NCI-H524 (cell line): ENCODE measurements at regions not wholly inside any gene's neighbourhood (a gene's known extent, or its start where the extent isn't known, plus 50 kb on each side); places are given as distances from the start of the nearest gene placed in this dataset.

Source experiments
- DNase-seq, 2 experiments: peaks; one replicate each; lab custom pipeline; 2025; lab: John Stamatoyannopoulos, UW

DNA sequence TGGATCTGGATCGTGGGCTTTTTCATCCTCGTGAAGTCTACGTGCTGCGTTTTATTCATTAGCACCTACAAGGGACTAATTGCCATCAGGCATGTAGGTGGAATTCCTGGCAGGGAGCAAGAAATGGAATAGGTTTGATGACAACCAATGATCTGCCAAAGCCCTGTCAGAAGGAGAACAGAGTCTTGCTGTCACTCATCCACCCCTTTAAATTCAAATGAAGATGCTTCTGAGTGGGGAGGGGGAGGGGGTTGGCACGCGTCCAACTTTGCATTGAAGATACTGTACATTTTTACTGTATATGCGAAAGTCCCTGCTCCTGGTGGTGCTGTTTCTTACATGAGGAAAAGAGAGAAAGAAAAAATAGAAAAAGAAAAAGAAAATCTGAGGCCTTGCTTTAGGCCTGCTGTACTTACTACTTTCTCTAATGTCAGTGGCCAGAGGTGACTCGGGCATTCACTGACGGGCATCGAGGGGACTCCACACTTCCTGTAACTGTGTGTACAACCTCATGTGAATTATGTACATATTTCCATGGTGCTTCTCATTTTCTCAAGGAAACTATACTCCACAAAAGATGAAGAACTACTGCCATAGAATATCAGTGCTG is 569.1 kb downstream of the INHBA start:
- no peak for DNase-seq

DNA sequence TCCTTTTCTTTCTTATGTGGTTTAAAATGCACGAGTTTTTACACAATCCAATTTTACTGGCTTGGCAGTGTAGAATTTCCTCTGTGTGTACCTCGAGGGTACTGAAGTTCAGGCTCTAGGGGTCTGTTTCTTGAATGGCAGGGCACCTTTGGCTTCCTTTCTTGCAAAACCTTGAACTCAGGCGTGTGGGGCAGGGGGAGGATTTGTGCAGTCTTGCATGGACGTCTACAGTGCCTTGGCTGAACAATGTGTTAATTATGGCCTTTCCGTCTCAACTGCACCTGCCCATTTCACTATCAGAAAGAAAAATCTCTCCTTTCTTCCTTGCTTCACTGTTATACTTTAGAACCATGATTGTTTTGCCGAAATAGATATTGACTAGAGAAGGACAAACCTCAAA is 570.9 kb downstream of the INHBA start:
- no peak for DNase-seq

DNA sequence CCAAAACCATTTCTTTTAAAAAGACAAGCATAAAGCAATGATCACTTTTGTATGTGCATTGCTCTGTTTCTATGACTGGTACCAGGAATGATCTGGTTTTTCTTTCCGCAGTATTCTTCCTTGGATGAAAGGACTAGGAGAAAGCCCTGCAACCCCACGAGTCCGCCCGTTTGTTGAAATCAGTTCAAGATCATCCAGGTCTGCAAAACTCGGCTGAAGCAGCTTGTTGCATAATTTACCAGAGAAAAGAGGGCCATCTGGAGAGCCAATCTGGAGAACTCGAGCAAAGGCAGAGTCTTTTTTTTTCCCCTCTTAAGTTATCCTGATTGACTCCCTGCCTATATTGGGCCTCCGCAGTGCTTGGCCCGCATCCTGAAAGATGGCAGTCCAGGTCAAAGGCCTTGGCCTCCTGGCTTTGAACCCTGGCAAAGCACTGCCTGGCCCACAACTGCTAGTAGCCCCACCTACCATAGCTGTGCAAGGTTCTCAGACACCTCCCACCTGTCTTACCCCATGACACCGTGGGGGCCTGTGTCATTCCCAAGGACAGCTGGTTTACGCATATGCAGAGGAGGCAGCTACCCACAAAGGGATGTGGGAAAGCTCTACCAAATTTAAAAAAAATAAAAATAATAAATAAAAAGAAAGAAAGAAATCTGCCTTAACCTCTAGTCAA is 572.2 kb downstream of the INHBA start:
- peak; percentile 88 to 93 for DNase-seq

DNA sequence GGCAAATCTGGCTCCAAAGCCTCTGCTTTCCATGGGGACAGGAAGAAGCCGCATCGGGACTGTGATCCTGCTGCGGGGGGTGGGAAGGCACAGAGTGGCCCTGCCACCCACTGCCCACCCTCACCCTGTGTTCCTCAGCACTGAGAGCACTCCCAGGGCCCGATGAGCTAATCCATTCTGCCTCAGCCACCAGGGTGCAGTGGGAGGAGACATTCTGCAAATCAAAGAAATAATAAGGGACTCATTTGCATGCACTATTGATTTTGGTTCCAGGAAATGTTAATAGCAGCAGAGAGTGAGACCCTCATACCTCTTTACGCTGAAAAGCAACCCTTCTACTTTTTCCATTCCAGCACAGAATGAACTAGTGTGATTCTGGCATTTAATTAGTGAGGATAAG is 572.8 kb downstream of the INHBA start:
- peak in 1 of 2 experiments; percentile 86 for DNase-seq

DNA sequence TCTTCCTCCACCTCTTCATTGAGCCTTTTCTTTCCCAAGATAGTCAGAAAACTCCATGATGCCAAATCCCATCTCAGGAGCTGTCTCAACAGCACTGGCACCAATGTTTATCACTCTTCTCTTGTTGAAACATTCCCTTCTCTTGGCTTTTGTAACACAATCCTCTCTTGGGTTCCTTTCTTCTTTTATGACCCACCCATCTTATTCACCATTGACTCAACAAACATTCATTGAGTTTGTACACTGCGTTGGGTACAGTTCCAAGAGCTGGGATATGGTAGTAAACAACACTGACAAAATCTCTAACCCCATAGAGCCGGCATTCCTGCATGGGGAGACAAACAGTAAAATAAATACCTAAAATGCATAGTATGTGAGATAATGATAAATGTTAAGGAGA is 577.5 kb downstream of the INHBA start:
- DNase-seq: no peak

DNA sequence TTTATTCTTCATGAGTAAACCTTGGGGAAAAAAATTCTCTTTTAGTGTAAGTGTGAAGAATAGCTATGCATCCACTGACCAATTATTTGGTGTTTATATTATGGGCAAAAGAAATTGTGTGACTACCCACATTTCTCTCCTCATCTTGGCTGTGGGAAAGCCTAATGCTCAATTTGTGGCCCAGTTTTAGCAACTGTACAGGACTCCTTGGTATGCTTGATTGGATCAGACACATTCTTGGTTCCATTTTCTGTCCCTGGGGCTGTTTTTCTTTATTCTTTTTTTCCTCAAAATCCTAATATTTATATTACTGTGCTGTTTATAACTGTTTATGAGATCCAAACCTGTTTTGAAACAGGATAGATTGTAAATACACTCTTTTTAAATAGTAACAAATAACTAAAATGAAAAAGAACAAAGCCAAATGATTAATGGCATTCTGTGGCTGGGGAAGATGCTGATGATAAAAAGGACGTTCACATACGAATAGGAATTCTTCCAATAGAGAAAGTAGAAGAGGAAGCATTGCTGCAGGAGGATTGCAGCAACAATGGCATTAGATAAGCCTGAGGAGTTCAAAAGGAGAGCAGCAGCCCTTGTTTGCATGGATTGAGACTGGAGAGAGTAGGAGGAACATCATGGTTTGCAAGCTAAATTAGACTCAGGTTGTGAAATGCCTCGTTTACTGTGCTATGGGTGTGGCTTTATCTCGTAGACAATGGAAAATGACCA is 580.5 kb downstream of the INHBA start:
- DNase-seq: no peak

DNA sequence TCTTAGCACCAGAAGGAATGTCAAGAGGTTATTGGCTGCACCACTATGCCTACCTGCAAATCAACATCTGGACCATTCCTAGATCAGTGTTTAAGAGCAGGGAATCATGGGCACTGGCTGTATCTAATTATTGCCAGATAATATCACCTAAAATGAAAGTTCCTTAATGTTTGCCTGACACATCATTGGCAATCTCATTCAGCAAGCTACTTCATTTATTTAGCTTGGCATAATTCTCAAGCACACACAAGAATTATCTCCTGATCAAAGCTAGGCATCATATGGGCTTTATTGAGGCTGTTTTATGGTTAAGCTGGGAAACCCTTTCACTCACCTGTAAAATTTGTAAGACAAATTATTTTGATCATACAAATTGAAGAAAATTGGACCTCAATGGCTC is 581.7 kb downstream of the INHBA start:
- no peak for DNase-seq

DNA sequence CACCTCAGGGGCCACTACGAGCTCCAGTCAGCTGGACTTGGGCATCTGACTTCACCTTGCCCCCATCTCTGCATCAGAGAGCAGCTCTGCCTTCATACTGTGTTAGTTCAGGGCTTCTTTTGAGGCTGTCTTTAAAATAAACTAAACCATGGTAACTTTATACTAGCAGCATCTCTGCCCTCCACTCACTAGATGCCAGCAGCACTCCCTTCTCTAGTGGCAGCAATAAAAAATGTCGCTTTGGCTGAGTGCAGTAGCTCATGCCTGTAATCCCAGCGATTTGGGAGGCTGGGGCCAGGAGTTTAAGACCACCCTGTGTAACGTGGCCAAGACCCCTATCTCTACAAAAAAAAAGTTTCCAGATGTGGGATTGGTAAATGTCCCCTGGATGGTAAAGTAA is 584.4 kb downstream of the INHBA start:
- DNase-seq: no peak

DNA sequence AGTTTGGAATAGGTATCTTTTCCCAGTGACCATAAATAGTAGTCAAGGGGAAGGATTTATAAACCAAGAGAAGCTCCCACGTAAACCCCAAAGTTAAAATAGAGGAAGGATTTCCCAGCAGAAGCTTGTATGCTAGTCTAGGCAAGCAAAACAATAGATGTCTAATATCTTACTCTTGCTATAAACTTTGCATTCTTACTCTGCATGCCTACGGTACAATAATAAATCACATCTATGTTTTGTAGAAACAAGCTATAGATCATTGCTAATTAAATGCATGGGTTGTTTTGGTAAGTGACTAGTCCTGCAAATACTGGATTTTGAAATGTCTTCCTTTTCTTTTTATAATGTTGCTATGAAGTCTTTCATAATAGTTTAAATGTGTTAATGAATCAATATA is 585.5 kb downstream of the INHBA start:
- no peak for DNase-seq

DNA sequence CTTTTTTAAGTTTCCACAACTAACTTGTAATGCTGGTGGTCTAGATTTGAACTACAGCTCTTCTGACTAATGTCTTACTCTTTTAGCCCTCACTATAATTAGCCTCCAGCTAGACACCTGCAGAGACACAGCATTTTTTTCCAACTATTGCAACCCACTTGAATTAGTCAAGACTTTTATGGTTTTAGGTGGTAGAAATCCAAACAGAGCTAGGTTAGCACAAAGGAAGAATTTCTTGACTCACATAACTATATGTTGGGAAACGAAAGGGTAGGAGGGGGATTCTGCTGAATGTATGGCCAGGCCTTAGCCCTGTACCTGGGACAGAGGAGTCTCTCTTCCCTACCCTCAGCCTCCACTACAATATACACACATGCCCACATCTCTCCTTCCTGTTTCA is 586.1 kb downstream of the INHBA start:
- no peak for DNase-seq

DNA sequence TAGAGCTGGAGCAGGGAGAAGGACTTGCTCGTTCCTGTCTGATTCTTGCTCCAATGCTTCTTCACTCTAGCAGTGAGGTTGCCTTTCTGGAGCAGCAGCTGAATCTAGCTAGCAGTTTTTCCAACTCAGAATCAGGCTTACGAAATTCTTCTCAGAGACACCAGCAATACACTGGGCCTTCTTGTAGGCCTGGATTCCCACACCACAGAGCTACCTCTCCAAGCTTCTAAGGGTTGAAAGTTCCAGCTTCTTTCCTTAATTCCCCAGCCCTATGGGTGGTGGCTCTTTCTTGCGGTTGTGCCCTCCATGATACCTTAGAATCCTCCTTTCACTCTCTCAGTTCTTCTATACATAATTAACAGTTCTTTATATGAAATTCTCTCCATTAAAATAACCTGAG is 586.6 kb downstream of the INHBA start:
- DNase-seq: no peak

DNA sequence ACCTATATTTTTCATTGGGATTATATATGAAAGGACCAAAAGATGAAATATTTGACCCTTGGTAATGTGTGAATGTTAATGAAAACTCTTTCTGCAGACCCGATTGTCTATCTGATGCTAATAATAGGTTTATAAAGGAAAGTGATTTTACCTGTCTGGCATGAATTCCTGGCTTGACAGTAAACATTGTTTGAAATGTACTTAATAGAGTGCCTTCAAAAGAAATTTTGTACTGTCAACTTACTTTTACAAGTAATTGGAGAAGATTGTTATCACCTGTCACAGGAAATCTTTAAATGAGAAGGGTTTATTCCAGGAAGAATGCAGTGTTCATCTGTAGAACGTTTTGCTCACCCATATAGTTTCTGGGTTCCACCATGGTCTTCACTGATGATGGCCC is 588.2 kb downstream of the INHBA start:
- DNase-seq: no peak

DNA sequence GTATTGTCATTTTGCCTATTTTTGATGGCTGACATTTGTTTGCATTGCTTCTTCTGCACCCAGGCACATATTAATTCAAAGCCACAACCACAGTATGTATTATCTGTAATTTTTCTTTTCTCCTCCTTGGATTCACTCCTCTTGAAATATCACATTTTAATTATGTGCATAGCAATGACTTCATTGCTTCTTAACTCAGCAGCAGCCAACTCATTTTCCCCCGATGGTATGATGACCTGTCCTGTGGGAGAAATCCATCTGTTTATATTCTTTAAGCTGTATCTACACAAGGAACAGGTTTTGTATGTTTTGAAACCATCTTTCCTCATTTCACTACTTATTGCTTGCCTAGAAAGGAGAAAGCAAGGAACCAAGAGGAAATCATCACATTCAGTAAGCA is 588.8 kb downstream of the INHBA start:
- no peak for DNase-seq

DNA sequence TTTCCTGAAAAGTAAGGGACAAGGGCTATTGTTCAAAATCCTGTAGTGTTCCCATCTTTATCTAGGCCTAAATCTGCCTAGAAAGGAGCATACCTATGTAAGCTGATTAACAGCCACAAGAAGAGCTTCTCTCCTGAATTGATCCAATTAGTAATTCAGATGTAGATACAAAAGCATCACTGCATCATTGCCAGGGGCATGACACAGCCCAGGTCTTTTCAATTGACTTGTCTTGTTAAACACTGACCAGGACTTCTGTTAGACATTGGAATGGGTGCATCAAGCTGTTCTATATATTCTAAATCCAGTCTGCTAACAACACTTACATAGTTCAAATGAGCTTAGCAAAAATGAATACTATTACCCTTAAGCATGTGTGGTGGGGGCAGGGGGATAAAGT is 589.2 kb downstream of the INHBA start:
- peak in 1 of 2 experiments; percentile 34 for DNase-seq

DNA sequence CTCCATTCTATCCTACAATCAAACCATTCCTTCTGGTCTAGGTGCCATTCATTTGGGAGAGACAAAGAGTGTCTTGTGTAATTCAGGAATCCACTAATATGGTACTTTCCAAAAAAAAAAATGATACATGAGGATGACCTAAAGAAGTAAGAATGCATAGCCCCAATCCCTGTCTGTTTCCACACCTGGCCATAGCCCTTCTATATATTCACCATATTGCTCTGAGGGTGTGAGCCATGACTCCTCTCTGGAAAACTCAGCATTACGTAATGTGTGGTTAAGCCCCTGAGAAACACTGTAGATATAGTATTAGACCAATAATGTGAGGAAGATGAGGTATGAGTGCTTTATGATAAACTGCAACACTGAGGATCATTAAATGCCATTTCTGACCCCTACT is 592.7 kb downstream of the INHBA start:
- DNase-seq: no peak

DNA sequence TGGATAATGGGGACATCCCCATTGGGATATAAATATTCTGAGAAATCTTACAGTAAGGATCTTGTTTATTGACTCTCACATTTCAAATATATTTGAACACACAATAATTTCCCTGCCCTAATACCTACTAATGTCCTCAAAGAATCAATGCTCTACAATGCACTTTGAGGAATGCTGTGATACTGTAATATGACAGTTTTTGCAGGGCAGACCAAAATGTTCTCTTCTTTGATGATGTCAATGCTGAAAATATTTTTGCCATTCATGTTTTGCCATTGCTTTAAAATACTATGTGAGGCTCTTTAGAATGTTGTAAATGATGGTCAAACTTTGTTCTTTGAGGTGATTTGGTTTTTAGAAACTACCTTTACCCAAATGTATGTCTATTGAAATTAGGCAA is 594.1 kb downstream of the INHBA start:
- DNase-seq: no peak

DNA sequence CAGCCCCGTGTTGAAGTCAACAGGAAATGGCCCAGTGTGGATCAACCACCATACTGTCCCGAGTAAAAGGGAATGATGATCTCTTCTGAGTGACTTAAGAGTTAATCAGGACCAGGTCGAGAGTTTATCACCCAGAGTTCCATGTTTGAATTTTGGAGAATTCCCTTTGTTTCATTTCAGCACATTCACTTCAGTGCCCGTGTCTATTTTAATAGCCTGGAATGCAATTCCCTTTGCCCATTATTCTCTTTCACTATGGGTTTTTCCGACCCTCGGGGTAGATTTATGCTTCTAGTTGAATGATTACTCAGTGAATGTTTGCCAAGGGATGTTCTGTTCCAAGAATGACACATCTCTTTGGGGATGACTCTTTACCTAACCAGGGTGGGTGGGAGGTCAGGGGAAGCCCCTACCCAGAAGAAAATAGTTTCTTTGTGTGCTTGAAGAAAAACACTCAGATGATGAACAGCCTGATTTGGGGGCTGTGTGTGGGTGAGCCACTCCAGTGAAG is 594.9 kb downstream of the INHBA start:
- no peak for DNase-seq

DNA sequence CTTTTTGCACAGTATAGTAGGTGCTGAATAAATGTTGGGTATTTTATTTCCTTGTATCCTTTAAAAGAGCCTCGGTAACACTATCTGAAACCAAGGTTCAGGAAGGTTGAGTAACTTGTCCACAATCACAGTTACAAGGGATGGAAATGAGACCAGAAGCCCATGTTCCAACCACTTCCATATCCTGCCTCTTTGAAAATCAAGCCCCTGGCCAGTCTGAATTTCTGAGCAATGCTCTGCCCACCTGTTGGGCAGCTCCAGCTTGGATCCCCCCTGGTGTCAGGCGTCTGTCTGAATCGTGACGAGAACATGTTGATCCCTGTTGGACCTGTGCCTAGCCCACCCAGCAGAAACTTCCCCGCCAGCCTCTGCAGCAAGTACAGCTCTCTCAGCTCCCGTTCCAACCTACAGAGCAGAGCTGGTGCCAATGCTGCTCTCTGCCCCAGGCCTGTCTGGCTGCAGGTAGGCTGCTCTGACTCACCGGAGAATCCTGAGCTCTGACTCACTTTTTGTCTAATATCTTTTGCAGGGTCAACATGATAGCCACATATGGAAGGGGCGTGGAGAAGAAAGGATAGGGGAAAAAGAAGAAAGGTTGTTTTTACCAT is 595.5 kb downstream of the INHBA start:
- DNase-seq: no peak

DNA sequence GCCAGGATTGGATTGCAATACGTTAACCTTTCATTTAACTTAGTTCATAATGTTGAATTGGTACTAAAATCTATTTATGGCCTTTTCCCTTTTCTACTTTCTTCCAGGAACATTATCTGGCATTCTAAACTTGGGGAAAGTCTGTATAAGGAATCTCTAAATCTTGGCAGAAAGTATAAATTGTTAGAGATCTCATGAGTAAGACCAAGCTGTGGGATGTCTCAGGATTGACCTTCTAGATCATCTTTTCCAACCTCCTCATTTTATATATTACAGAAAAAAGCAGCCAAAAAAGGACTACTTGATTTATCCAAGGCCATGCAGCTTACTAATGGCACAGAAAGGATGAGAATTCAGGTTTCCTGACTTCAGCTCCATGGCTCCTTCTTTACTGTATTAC is 598.3 kb downstream of the INHBA start:
- DNase-seq: no peak

DNA sequence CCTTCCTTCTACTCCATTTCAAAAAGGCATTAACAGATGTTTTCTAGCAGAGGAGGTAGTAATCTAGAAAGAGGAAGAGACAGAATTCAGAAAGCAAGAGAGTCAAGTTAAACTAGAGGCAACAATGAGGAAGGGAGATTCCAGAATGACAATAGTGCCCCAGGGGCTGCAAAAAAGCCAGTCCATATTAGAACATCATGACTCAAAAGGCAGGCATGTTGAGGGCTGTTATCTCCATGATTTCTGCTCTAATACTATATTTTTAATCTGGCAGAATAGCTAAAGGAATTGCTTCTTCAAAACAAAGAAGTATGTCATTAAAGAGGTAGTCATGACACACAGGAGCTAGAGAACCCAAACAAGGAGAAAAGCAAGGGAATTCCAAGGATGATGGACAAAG is 599.6 kb downstream of the INHBA start:
- DNase-seq: no peak

DNA sequence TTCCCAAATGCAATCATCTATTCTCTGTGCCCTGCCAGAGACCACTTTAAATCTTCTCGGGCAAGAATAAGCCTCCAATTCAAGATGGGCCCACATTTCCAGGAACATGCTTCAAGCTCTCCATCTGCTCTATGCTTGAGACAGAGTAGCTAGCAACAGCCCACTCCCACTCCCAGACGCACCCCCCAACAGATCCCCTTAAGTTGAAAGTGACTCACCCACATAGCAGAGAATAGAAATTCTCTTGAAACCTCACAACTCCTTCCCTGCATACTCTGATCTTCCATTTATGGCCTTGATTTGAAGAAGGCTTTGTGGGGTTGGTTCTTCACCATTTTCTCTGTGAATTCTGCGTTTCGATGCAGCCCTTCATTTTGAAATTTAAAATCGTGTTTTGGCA is 604.0 kb downstream of the INHBA start:
- no peak for DNase-seq

DNA sequence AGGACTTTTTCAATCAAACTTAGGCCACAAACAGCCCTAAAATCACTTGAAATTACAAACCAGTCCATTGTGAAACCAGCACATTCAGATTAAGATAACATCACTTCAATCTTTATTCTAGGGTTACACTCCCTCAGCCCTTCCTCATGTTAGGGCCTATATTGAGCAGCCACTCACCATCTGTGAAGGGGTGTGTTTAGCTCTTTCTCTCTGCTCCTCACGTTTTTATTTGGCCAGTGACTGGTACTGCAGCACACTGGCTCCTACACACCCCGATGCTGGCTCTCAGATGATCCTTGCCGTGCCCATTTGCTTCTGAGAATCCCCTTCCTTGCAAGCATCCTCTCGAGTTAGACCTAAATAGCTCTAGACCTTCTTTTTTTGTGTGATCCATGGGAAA is 604.5 kb downstream of the INHBA start:
- DNase-seq: peak in 1 of 2 experiments; percentile 20

DNA sequence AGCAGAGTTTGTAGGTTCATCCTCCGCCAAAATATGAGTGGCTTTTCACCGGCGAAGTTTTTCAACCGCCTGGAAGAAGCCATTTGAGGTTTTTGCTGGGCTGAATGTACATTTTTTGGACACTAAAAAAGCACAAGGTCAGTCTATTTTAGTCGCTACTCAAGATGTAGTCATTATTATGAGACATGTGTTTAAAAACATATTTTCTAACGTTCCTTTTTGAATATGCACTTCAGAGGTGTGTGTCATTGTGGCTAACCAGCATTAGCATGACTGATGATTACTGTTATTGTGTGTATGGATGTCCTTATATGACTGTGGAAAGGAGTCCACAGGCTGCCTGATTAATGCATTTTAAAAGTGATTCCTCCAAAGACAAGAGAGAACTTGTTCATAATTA is 605.4 kb downstream of the INHBA start:
- DNase-seq: no peak
